MV-4-11 (cell line): ENCODE measurements at regions not wholly inside any gene's neighbourhood (a gene's known extent, or its start where the extent isn't known, plus 50 kb on each side); places are given as distances from the start of the nearest gene placed in this dataset.

Experiments used
- DNase-seq: peaks from one replicate; lab custom pipeline; 2025; lab: John Stamatoyannopoulos, UW

DNA sequence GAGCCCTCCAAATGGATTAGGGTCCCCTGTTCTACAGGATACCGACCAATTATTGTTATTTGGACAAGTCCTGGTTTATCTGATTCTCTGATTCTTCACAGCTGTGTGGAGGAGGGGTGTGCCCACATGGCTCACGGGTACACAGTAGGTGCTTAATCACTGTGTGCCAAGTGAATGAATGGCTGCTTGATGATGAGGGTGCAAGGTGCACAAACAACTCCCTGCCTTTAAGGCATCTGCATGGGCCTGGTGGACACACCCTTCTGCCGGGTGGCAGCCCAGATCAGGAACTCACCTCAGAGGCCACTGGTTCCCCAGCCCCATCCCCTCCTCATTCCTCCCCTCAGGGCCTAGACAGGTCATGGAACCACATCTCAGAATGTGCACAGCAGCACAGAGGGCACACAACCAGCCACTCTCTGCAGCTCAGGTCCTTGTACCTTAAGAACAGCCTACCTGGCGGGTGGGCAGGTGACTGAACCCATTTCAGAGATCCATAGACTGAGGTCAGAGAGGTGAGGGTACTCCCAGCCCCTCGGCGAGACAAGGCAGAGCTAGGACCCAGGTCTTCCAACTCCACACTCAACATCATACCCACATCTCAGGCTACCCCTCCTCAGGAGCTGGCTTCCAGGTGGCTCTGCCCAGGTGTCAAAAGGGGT, 50.3 kb downstream of the SHANK2 start:
- no peak for DNase-seq

GRCh38 chr11:71201231-71201630, 51.1 kb downstream of the SHANK2 start:
- no peak for DNase-seq

- DNase-seq: no peak
These were observed 51.6 kb downstream of the SHANK2 start for GRCh38 chr11:71200761-71201160.

GRCh38 chr11:71200172-71200716, 52.1 kb downstream of the SHANK2 start:
- DNase-seq: no peak

GRCh38 chr11:71199226-71199820, 53.1 kb downstream of the SHANK2 start:
- DNase-seq: no peak

DNA sequence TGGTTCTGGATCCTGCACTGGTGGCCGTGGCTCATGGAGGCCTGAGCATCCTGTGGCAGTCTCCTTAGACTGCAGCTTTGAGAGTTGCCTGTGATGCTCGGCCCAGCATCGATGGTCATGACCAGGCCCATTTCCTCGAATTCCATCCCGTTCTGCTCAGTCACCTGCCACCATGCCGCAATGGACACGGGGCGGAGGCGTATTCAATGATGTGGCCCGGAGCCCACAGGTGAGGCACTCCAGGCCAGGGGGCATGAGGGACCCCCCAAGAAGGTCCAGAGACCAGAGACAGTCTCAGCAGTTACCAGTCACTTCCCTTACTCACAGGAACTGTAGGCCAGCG, 53.6 kb downstream of the SHANK2 start:
- no peak for DNase-seq

DNA sequence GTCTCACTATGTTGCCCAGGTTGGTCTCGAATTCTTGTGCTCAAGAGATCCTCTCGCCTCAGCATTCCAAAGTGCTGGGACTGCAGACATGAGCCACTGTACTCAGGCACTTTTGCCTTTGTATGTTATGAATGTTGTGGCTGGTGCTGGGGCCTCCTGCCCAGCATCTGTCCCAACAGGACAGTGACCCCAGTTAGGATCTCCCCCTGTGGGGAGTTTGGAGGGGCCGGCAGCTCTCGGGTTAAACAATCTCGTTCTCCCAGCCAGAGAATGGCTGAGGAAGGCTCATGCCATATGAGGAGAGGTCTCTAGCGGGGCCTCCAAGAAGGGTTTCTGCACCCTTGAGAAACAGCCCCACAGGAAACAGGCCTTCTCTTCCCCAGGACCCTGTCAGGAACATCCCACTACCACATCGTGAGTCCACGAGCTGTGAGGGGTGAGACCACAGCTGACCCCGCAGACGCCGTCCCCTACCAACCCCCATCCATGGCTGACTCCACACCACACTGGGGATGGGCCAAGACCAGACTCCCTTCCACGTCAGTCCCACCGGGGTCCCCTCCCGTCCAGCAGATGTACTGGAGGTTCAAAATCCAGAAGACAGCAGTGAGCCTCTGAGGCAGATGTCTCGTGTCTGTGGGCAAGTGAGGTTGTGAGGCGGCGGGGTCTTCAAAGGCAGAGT, 54.1 kb downstream of the SHANK2 start:
- DNase-seq: no peak

- no peak for DNase-seq
These were observed 55.3 kb downstream of the SHANK2 start for GRCh38 chr11:71197096-71197495.

DNA sequence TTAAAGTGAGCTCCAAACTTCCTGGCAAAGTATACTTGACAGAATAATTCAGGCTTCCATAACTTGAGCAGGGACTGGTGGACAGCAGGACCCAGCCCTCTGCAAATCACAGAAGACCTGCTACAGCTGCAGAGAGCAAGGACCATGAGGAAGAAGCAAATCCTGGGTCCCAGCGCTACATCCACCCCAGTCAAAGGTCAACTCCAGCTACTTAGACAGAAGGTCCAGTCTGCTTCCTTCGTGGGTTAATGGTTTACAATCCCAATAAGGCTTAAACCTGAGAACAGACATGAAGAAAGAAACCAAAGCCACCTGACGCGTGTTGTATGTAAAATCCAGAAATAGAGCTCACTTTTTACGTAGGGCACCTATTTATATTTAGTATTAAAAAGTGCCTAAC, 57.7 kb downstream of the SHANK2 start:
- no peak for DNase-seq

- no peak for DNase-seq
These were observed 58.9 kb downstream of the SHANK2 start for GRCh38 chr11:71193431-71193830.

DNA sequence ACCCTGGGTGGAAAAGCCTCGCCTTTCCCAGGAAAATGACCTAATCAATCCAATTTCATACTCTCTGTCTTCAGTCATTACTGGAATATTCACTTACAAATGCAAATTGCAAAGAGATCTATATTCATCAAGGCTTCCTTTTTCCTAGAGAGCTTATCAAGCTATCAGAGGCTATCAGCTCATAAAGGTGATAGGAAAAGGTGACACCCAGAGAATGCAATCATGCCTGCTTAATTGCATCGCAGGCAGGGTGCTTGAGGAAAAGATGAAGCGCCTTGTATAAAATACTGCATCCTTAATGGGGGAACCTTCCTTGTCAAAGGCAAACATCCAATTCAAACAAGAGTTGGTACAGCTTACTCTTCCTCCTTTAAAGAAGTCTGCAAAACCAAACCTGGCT, 59.7 kb downstream of the SHANK2 start:
- DNase-seq: no peak

GRCh38 chr11:71191201-71191600, 61.2 kb downstream of the SHANK2 start:
- DNase-seq: no peak

- no peak for DNase-seq
These were observed 61.8 kb downstream of the SHANK2 start for GRCh38 chr11:71190551-71190950.

- DNase-seq: no peak
These were observed 62.5 kb downstream of the SHANK2 start for GRCh38 chr11:71189768-71190315.

DNA sequence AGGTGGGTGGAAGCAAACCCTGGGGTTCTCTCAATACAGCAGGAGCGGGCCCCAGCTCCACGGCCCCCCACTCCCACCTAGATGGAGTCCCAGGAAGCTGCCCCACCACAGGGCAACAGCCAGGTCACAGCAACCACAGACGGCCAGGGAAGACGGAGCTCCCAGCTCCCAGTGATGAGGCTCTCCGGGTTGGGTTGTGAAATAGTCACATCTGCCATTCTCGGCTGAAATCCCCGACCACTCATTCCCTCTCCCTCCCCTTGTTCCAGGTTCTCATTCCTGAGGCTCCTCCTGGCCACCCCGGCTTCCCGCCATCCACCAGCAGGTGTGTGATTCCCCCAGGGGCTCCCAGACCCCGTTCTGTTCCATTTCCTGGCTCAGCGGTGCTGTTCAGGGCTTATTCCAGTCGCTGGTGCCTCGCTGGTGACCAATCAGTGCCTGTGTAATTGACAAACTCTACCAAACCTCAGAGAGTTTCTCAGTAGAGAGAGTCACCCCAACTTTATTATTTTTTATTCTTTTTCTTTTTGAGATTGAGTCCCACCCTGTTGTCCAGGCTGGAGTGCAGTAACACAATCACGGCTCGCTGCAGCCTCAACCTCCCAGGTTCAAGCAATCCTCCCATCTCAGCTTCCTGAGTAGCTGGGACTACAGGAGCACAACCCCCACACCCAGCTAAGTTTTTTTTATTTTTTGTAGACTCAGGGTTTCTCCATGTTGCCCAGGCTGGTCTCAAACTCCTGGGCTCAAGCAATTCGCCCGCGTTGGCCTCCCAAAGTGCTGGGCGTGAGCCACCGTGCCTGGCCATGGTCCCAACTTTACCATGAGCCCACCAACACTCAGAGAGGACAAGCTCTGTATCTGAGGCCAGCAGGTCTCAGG, 63.2 kb downstream of the SHANK2 start:
- no peak for DNase-seq

DNA sequence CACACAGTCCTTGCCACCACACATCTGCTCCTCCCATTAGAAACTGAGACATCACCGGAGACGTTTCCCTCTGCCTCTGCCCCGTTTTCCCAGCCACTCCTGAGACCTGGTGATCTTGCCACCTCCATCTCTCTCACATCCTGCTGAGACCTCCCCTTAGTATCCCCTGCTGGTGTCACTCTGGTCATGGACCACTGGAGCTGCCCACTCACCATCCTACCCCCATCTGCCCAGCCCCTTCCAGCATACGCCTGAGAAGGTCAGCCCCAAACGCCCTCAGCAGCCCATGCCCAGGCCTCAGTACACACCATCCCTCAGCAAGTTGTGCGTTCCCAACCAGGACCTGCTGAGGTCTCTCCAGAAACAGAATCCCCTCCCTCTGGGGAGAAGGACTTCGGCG, 64.3 kb downstream of the SHANK2 start:
- no peak for DNase-seq

GRCh38 chr11:71186806-71187205, 65.6 kb downstream of the SHANK2 start:
- DNase-seq: no peak

GRCh38 chr11:71185411-71185810, 67.0 kb downstream of the SHANK2 start:
- no peak for DNase-seq

GRCh38 chr11:71184421-71185210, 67.8 kb downstream of the SHANK2 start:
- DNase-seq: no peak

GRCh38 chr11:71183878-71184277, 68.5 kb downstream of the SHANK2 start:
- DNase-seq: no peak
